NB4 (cell line): ENCODE measurements at regions not wholly inside any gene's neighbourhood (a gene's known extent, or its start where the extent isn't known, plus 50 kb on each side); places are given as distances from the start of the nearest gene placed in this dataset.

Experiments
- CTCF ChIP-seq: IDR thresholded peaks from one replicate; pipeline ENCODE4 v1.5.1; 2012; ENCODE audit warnings: low read depth, low read length
- MAX ChIP-seq: IDR thresholded peaks from 2 replicates; pipeline ENCODE4 v1.6.1; 2011; ENCODE audit warnings: low read depth, low read length
- MYC ChIP-seq: IDR thresholded peaks from 2 replicates; pipeline ENCODE4 v1.6.1; 2011; ENCODE audit warnings: low read depth, low read length
- POLR2A ChIP-seq: IDR thresholded peaks from 2 replicates; pipeline ENCODE4 v1.6.1; 2011; ENCODE audit warnings: mild to moderate bottlenecking; ENCODE audit not compliant: insufficient read length; ENCODE audit errors: extremely low read depth

GRCh38 chr5:74412066-74412465 lies 228.5 kb downstream of the ENC1 start:
- no peak for TF ChIP-seq CTCF
- TF ChIP-seq POLR2A = no peak
- no peak for TF ChIP-seq MAX
- no peak for TF ChIP-seq MYC
